ENCODE measurements at regions not wholly inside any gene's neighbourhood (a gene's known extent, or its start where the extent isn't known, plus 50 kb on each side); places are given as distances from the start of the nearest gene placed in this dataset.

DNA sequence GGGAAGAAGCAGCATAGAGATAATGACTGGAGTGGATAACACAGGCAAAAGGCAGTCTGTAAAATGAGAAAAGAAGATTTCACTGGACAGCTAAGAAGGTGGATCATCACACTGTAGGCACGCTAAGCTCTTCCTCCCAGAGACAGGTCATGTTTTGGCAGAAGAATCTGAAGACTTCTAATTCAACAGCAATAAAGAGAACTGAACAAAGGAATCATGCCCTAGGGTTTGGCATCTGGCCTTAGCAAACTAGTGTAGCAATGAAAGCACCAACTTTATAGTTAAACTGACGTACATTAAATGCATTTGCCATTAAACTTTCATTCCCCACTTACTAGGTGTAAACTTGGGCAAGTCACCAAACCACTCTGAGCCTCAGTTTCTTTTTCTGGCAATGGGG lies 84.4 kb upstream of the SEM1 start:
- TF ChIP-seq, protein P1, sequence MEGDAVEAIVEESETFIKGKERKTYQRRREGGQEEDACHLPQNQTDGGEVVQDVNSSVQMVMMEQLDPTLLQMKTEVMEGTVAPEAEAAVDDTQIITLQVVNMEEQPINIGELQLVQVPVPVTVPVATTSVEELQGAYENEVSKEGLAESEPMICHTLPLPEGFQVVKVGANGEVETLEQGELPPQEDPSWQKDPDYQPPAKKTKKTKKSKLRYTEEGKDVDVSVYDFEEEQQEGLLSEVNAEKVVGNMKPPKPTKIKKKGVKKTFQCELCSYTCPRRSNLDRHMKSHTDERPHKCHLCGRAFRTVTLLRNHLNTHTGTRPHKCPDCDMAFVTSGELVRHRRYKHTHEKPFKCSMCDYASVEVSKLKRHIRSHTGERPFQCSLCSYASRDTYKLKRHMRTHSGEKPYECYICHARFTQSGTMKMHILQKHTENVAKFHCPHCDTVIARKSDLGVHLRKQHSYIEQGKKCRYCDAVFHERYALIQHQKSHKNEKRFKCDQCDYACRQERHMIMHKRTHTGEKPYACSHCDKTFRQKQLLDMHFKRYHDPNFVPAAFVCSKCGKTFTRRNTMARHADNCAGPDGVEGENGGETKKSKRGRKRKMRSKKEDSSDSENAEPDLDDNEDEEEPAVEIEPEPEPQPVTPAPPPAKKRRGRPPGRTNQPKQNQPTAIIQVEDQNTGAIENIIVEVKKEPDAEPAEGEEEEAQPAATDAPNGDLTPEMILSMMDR (IDR thresholded peaks at IDR 0.05; ENCODE audit: poor library complexity, severe bottlenecking): no peak
- TF ChIP-seq EP300 (conservative IDR thresholded peaks at IDR 0.05; ENCODE audit: poor library complexity, severe bottlenecking): no peak
- TF ChIP-seq POLR2AphosphoS5 (IDR thresholded peaks at IDR 0.05): no peak
- TF ChIP-seq EZH2 (IDR thresholded peaks at IDR 0.05; ENCODE audit: borderline replicate concordance, insufficient read depth, low read length, poor library complexity, severe bottlenecking): no peak
